OCI-LY3 (cell line): ENCODE measurements at regions not wholly inside any gene's neighbourhood (a gene's known extent, or its start where the extent isn't known, plus 50 kb on each side); places are given as distances from the start of the nearest gene placed in this dataset.

Source experiments
- H2AFZ ChIP-seq: fragments of 200-600, 300-600 bp; shearing (Covaris generic); 2 replicates; pipeline ENCODE4 v1.6.0; 2014; ENCODE audit warnings: antibody characterized with exemption, low read depth, low read length
- H3K27ac ChIP-seq: fragments of 200-600, 300-600 bp; sonication (generic); 2 replicates; pipeline ENCODE4 v1.5.1; 2014; ENCODE audit warnings: mild to moderate bottlenecking, low read length, moderate library complexity, mixed read lengths
- H3K27me3 ChIP-seq: fragments of 200-600, 300-600 bp; sonication (generic); 2 replicates; pipeline ENCODE4 v1.6.1; 2014; ENCODE audit warnings: low read depth, low read length, mixed read lengths
- H3K36me3 ChIP-seq: fragments of 200-600, 300-600 bp; sonication (generic); replicated peaks from 2 replicates; pipeline ENCODE3; 2014; ENCODE audit warnings: low read depth, low read length, mixed read lengths
- H3K4me1 ChIP-seq: fragments of 300-600, 200-600 bp; sonication (generic); 2 replicates; pipeline ENCODE4 v1.6.1; 2014; ENCODE audit warnings: low read length, mixed read lengths
- H3K4me2 ChIP-seq: fragments of 200-600, 300-600 bp; sonication (generic); 2 replicates; pipeline ENCODE4 v1.6.1; 2014; ENCODE audit warnings: low read length, mixed read lengths
- H3K4me3 ChIP-seq: fragments of 300-600, 200-600 bp; sonication (generic); 2 replicates; pipeline ENCODE4 v1.5.1; 2014; ENCODE audit warnings: antibody characterized with exemption, mild to moderate bottlenecking, low read length, moderate library complexity
- H3K79me2 ChIP-seq: fragments of 300-600, 200-600 bp; shearing (Covaris generic); 2 replicates; pipeline ENCODE4 v1.6.1; 2014; ENCODE audit warnings: mild to moderate bottlenecking, low read length, mixed read lengths
- H3K9ac ChIP-seq: fragments of 300-600, 200-600 bp; shearing (Covaris generic); 2 replicates; pipeline ENCODE4 v1.6.0; 2014; ENCODE audit warnings: mild to moderate bottlenecking, low read length, moderate library complexity
- H3K9me3 ChIP-seq: fragments of 200-600, 300-600 bp; shearing (Covaris generic); 2 replicates; pipeline ENCODE4 v1.6.1; 2014; ENCODE audit warnings: low read length, mixed read lengths; ENCODE audit not compliant: insufficient read depth
- H4K20me1 ChIP-seq: fragments of 200-600, 300-600 bp; sonication (generic); 2 replicates; pipeline ENCODE4 v1.6.1; 2016; ENCODE audit warnings: low read length, mixed read lengths; ENCODE audit not compliant: insufficient read depth
- CTCF ChIP-seq: fragments of 200-600, 300-600 bp; sonication (generic); IDR thresholded peaks from 2 replicates; pipeline ENCODE4 v1.5.1; 2014; ENCODE audit warnings: antibody characterized with exemption, low read length, low read depth
- EZH2phosphoT487 ChIP-seq: fragments of 200-600 bp; shearing (Covaris generic); IDR thresholded peaks from 2 replicates; pipeline ENCODE4 v1.6.1; 2018; ENCODE audit warnings: antibody characterized with exemption, mixed run types, low read depth

DNA sequence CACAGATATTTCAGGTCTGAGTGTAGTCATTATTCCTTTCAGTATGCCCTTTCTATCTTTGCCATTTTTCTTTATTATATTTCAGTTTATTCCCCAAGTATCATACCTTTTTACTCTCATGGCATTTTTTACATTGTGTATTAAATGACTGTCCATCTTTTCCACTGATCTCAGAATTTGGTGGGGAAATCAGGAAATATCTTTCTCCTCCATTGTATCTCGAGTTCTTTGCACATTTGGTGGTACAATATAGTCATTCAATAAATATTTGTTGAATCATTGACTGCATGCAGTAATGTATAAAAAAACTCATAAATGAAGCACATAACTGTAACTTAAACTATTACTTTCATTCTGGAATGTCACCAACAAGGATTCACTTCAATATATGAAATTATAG lies 354.7 kb downstream of the HGF start:
- Histone ChIP-seq H3K9me3 (no peaks in the 10 kb centered on the region), H3K79me2 (no peaks in the 10 kb centered on the region), H3K36me3 (no peaks in the 10 kb centered on the region), H2AFZ (no peak overlapping the region), H3K9ac (no peak overlapping the region), H3K4me3 (no peak overlapping the region), H3K4me2 (no peak overlapping the region), H3K27ac (no peak overlapping the region), H3K27me3 (no peaks in the 10 kb centered on the region), H3K4me1 (peaks cover 20% of the 10 kb centered on the region), H4K20me1 (no peaks in the 10 kb centered on the region)
- TF ChIP-seq EZH2phosphoT487 (no peak), CTCF (no peak)

- no peaks in the 10 kb centered on the region for H4K20me1 ChIP-seq
- no peaks in the 10 kb centered on the region for H3K9me3 ChIP-seq
- peaks cover 20% of the 10 kb centered on the region for H3K4me1 ChIP-seq
- no peaks in the 10 kb centered on the region for H3K36me3 ChIP-seq
- TF ChIP-seq CTCF (no peak), EZH2phosphoT487 (no peak)
- H3K27ac ChIP-seq: no peak overlapping the region
- no peak overlapping the region for H3K4me2 ChIP-seq
- H3K79me2 ChIP-seq: no peaks in the 10 kb centered on the region
- H3K27me3 ChIP-seq: no peaks in the 10 kb centered on the region
- no peak overlapping the region for H2AFZ ChIP-seq
- H3K9ac ChIP-seq: no peak overlapping the region
- no peak overlapping the region for H3K4me3 ChIP-seq
These were observed 355.4 kb downstream of the HGF start for GRCh38 chr7:81414411-81414810.

- H3K27me3 ChIP-seq: no peaks in the 10 kb centered on the region
- H3K36me3 ChIP-seq: no peaks in the 10 kb centered on the region
- no peak overlapping the region for H3K9ac ChIP-seq
- H3K79me2 ChIP-seq: no peaks in the 10 kb centered on the region
- H4K20me1 ChIP-seq: no peaks in the 10 kb centered on the region
- no peaks in the 10 kb centered on the region for H3K4me1 ChIP-seq
- no peaks in the 10 kb centered on the region for H3K9me3 ChIP-seq
- no peak overlapping the region for H3K27ac ChIP-seq
- no peak for TF ChIP-seq CTCF
- no peak for TF ChIP-seq EZH2phosphoT487
- H3K4me3 ChIP-seq: no peak overlapping the region
- 0 out of 2 replicates have a peak overlapping the region, but pooled peaks have one; percentile 23 for H2AFZ ChIP-seq
- no peak overlapping the region for H3K4me2 ChIP-seq
These were observed 359.3 kb downstream of the HGF start for GRCh38 chr7:81410471-81411117.

- Histone ChIP-seq H3K4me1 (no peaks in the 10 kb centered on the region), H2AFZ (no peak overlapping the region), H3K4me2 (no peak overlapping the region), H3K4me3 (no peak overlapping the region), H4K20me1 (no peaks in the 10 kb centered on the region), H3K9me3 (no peaks in the 10 kb centered on the region), H3K27me3 (no peaks in the 10 kb centered on the region), H3K79me2 (no peaks in the 10 kb centered on the region), H3K36me3 (no peaks in the 10 kb centered on the region), H3K27ac (no peak overlapping the region), H3K9ac (no peak overlapping the region)
- TF ChIP-seq CTCF: no peak
- no peak for TF ChIP-seq EZH2phosphoT487
These were observed 361.1 kb downstream of the HGF start for GRCh38 chr7:81408728-81409127.
